ENCODE measurements at regions not wholly inside any gene's neighbourhood (a gene's known extent, or its start where the extent isn't known, plus 50 kb on each side); places are given as distances from the start of the nearest gene placed in this dataset.

- TF ChIP-seq CTCF (IDR thresholded peaks at IDR 0.05) (no peak), POLR2A (IDR thresholded peaks at IDR 0.05) (no peak), POLR2AphosphoS5 (IDR thresholded peaks at IDR 0.05; ENCODE audit: insufficient read depth in 1 of 2, low read depth in 1 of 2) (no peak)
Measured at GRCh38 chr15:69542028-69542427, 89.4 kb downstream of the RPLP1 start.

Measured in vagina (tissue), 2 donors.